KOPT-K1 (cell line): ENCODE measurements at regions not wholly inside any gene's neighbourhood (a gene's known extent, or its start where the extent isn't known, plus 50 kb on each side); places are given as distances from the start of the nearest gene placed in this dataset.

ENCODE experiments used
- H3K27ac ChIP-seq: fragments of 200-600 bp; sonication (generic); 2 replicates; pipeline ENCODE4 v1.5.1; 2016; ENCODE audit warnings: antibody characterized with exemption, mild to moderate bottlenecking, low read depth, low read length; ENCODE audit not compliant: poor library complexity, severe bottlenecking
- H3K36me3 ChIP-seq: fragments of 200-600 bp; sonication (generic); 2 replicates; pipeline ENCODE4 v1.5.1; 2017; ENCODE audit warnings: antibody characterized with exemption, mild to moderate bottlenecking, low read length, moderate library complexity; ENCODE audit not compliant: insufficient read depth
- H3K9me3 ChIP-seq: fragments of 200-600 bp; sonication (generic); 2 replicates; pipeline ENCODE4 v1.5.1; 2017; ENCODE audit warnings: antibody characterized with exemption, low read length, mild to moderate bottlenecking; ENCODE audit not compliant: insufficient read depth, poor library complexity, severe bottlenecking

GRCh38 chr5:167767795-167768194 is 523.6 kb upstream of the WWC1 start:
- no peak overlapping the region for H3K27ac ChIP-seq
- no peaks in the 10 kb centered on the region for H3K36me3 ChIP-seq
- no peaks in the 10 kb centered on the region for H3K9me3 ChIP-seq

GRCh38 chr5:167769846-167770413 is 521.5 kb upstream of the WWC1 start:
- H3K27ac ChIP-seq = no peak overlapping the region
- no peaks in the 10 kb centered on the region for H3K36me3 ChIP-seq

GRCh38 chr5:167770461-167770860 is 521.0 kb upstream of the WWC1 start:
- Histone ChIP-seq H3K27ac (no peak overlapping the region), H3K9me3 (no peaks in the 10 kb centered on the region), H3K36me3 (no peaks in the 10 kb centered on the region)

More at GRCh38 chr5:167769846-167770413, 521.5 kb upstream of the WWC1 start:
- H3K9me3 ChIP-seq = no peaks in the 10 kb centered on the region

DNA sequence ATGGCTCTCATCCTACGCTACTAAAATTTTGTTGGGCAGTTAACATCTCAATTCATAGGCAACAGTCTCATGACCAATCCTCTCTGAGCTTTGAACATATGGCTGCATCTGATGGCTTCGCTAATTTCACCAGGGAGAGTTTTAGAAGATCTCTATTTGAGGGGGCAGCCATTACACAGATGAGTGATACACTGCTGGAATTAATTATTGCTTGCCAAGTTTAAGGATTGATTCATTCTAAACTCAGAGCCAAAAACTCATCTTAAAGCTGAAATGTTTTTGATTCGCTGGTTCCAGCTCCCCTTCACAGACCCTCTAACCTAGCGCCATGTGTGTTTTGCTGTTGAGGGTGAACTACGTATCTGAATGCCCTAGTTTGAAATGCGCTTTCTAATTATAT is 519.9 kb upstream of the WWC1 start:
- Histone ChIP-seq H3K36me3 (no peaks in the 10 kb centered on the region), H3K9me3 (no peaks in the 10 kb centered on the region), H3K27ac (no peak overlapping the region)

- no peaks in the 10 kb centered on the region for H3K9me3 ChIP-seq
- no peaks in the 10 kb centered on the region for H3K36me3 ChIP-seq
- H3K27ac ChIP-seq = no peak overlapping the region
Measured at GRCh38 chr5:167773668-167774301, 517.7 kb upstream of the WWC1 start.

- Histone ChIP-seq H3K27ac (no peak overlapping the region), H3K9me3 (no peaks in the 10 kb centered on the region), H3K36me3 (no peaks in the 10 kb centered on the region)
Measured at GRCh38 chr5:167777746-167778145, 513.7 kb upstream of the WWC1 start.

- Histone ChIP-seq H3K9me3 (no peaks in the 10 kb centered on the region), H3K27ac (no peak overlapping the region), H3K36me3 (no peaks in the 10 kb centered on the region)
Measured at GRCh38 chr5:167778228-167778627, 513.2 kb upstream of the WWC1 start.

DNA sequence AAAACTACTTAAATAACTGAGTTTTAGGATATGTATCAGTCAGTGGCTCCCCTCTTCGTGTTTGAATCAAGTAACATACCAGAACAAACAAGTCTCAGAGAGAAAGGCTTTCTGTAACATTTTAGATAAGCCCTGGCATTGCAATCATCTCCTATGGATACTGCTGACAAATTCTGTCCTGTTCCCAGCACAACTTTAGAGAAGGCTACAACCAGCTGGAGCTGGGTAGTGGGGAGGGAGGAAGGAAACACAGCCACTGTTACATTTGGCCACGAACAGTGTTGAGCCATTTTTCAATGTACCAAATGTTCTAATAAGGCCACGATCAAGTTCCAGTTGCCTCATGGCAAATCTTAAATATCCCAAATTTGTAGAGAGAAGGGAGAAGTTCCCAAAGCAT is 511.8 kb upstream of the WWC1 start:
- no peak overlapping the region for H3K27ac ChIP-seq
- no peaks in the 10 kb centered on the region for H3K36me3 ChIP-seq
- H3K9me3 ChIP-seq = no peaks in the 10 kb centered on the region

DNA sequence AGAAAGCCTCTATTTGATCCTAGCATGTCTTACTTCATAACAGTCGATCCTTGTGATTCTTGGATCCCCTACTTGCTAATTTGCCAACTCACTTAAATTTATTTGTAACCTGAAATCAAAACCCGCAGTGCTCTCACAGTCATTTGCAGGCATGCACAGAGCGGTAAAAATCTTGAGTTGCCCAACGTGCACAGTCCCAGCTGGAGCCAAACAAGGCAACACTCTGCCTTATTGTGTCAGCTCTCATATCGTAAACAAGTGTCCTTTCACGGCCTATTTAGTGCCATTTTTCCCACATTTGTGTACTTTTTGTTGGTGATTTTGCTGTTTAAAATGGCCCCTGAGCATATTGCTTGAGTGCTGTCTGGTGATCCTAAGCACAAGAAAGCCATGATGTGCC is 511.3 kb upstream of the WWC1 start:
- H3K36me3 ChIP-seq = no peaks in the 10 kb centered on the region
- H3K9me3 ChIP-seq = no peaks in the 10 kb centered on the region
- H3K27ac ChIP-seq = no peak overlapping the region

GRCh38 chr5:167783145-167783817 is 508.2 kb upstream of the WWC1 start:
- no peaks in the 10 kb centered on the region for H3K36me3 ChIP-seq
- H3K27ac ChIP-seq = no peak overlapping the region

GRCh38 chr5:167785106-167785505 is 506.3 kb upstream of the WWC1 start:
- Histone ChIP-seq H3K36me3 (no peaks in the 10 kb centered on the region), H3K27ac (no peak overlapping the region), H3K9me3 (no peaks in the 10 kb centered on the region)

More at GRCh38 chr5:167783145-167783817, 508.2 kb upstream of the WWC1 start:
- no peaks in the 10 kb centered on the region for H3K9me3 ChIP-seq

- Histone ChIP-seq H3K36me3 (no peaks in the 10 kb centered on the region), H3K27ac (no peak overlapping the region), H3K9me3 (no peaks in the 10 kb centered on the region)
Measured at GRCh38 chr5:167785901-167786300, 505.5 kb upstream of the WWC1 start.

DNA sequence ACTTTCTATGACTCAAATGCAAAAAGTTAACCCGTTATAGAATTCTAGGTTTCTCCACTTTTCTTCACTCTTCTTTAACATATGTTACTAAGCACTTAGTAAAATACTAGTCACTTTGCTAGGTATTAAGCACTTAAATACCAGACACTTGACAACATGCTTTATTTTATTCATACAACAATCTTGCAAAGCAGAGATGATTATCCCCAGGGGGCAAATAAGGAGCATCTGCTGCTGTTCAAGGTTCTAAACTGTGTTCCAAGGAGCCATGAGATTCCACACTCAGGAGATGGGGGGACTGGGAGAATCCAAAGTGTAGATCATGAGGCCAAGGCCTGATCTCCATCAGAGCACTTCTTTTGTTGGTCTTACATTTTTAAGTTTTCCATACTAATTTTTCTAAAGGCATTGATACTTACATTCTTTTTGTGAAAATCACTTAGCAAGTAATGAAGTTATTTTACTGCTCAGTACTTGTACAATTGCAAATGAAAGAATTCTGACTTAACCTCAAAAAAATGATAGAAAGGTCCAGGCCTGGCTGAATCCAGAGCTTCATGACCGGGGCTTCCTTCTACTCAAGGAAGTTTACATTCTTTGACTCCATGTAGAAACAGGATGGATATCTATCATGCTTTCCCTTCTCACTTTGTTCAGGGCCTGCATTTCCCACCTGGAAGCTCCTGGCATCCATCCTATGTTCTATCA is 504.4 kb upstream of the WWC1 start:
- no peak overlapping the region for H3K27ac ChIP-seq

GRCh38 chr5:167790045-167790444 is 501.4 kb upstream of the WWC1 start:
- Histone ChIP-seq H3K9me3 (no peaks in the 10 kb centered on the region), H3K27ac (no peak overlapping the region), H3K36me3 (no peaks in the 10 kb centered on the region)

More for the DNA sequence above, 504.4 kb upstream of the WWC1 start:
- Histone ChIP-seq H3K36me3 (no peaks in the 10 kb centered on the region), H3K9me3 (no peaks in the 10 kb centered on the region)

GRCh38 chr5:167790462-167791260 is 500.8 kb upstream of the WWC1 start:
- Histone ChIP-seq H3K9me3 (no peaks in the 10 kb centered on the region), H3K27ac (no peak overlapping the region), H3K36me3 (no peaks in the 10 kb centered on the region)
